HPDE6-E6E7 (cell line): ENCODE measurements at regions not wholly inside any gene's neighbourhood (a gene's known extent, or its start where the extent isn't known, plus 50 kb on each side); places are given as distances from the start of the nearest gene placed in this dataset.

Experiments
- DNase-seq: peaks from one replicate; pipeline ENCODE4 v3.0.0; 2011; ENCODE audit warnings: missing footprints; ENCODE audit errors: extremely low spot score

DNA sequence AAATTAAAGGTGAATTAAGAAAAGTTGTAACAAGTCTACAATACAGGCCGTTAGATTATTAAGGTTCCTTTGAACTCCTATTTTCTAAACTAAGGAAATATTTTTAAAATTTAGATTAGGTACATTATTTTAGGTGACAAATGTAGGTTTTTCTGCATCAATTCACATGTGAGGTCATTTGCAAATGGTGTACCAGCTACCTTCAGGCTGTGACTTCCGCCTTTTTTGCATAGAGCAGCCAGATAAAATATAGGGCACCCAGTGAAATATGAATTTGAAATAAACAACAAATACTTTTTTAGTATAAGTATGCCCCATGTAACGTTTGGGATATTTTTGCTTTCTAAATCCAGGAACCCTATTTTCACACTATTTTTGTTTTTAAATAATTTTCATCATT lies 544.0 kb downstream of the LMO4 start:
- no peak for DNase-seq

DNA sequence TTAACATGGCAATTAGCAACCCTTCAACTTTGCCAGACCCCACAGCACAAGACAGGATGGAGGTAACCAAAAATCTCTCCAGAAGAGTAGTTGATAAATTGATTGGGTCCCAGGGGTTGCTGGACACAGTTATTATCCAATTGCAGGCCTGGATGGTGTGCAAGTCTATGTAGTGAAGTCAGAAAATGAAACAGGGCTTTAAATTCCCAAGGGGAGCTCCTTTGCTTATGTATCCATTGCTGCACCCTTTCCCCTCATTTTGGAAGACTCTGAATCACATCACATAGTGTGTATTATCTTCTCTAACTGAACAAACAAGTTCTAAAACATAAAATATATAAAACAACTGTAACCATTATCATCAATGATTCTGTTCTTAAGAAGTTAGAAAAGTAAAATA lies 550.2 kb downstream of the LMO4 start:
- DNase-seq, result no peak

DNA sequence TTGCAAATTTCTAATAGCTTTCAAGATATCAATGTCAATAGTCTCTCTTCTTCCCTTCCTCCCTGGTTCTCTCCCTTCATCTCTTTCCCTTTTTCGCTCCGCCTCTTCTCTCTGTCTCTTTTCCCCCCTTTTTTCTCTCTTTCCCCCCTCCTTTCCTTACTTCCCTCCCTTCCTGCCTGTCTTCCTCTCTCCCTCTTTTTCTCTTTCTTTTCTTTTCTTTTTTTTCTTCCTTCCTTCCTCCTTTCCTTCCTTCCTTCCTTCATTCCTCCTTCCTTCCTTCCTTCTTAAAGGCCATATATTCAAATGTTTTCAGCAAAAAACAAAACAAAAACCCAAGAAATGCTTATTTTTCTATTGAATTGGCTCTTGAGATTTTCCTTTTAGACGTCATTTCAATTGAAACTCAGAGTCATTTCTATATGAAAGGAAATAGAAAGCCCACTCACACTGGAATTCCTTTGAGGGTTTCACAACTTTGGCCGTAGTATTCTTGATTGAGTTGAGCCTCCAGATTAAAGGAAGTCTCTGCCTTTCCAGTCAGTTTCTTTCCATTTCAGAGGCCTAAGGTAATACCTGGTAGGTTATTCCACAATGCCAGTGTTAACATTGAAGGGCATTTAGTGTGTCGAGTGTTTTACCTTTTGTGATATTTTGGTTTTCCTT lies 551.5 kb downstream of the LMO4 start:
- DNase-seq, result no peak

DNA sequence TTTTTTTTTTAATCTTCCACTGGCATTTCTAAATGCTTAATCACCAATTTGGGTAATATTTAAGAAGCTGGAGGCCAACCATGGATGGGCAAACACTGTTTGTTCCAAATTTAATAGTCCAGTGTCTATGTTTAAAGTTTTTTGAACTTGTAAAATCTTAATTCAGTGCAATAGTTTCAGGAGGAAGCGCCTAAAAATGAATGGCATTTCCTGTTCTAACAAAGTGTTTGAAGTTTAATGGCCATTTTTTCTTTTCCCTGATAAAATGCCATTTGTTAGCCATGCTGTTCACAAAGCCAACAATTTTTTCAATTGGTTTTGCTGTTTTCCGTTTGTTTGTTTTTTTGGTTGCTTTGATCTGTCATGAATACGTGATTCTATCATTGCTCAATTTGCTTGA lies 552.1 kb downstream of the LMO4 start:
- no peak for DNase-seq

DNA sequence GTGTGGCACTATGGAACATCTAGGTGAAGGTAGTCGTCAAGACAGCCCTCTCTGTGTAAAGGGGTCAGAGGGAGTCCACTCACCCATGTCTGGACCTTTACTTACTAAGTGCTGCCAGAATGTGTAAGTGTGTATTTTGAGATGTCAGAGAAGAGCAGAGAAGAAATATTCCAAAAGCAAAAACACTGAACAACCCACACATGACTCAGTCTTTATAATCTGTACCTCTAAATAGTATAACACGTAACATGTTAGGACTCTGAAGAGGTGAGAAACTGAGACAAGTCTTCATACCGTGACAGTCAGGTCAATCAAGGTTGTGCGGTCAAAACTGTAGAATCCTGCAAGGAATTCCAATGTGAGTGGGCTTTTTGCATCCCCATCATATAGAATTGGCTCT lies 555.2 kb downstream of the LMO4 start:
- DNase-seq, result no peak

DNA sequence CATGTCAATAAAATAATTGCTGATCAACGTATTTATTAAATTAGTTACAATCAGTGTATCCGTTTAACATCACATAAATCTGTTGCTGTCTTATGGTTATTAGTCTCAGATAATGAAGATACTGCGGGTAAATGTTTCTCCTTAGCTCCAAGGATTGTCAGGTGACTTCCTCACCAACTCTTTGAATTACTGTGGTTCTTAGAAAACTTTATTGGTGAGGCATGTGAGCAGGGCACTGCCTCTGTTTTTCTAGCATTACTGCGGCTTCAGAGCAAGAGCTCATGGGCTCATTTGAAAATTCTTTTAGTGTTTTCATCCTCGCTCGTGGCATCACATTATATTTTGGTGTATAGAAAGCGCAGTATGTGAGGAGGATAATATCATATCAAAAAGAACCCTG lies 555.9 kb downstream of the LMO4 start:
- no peak for DNase-seq

DNA sequence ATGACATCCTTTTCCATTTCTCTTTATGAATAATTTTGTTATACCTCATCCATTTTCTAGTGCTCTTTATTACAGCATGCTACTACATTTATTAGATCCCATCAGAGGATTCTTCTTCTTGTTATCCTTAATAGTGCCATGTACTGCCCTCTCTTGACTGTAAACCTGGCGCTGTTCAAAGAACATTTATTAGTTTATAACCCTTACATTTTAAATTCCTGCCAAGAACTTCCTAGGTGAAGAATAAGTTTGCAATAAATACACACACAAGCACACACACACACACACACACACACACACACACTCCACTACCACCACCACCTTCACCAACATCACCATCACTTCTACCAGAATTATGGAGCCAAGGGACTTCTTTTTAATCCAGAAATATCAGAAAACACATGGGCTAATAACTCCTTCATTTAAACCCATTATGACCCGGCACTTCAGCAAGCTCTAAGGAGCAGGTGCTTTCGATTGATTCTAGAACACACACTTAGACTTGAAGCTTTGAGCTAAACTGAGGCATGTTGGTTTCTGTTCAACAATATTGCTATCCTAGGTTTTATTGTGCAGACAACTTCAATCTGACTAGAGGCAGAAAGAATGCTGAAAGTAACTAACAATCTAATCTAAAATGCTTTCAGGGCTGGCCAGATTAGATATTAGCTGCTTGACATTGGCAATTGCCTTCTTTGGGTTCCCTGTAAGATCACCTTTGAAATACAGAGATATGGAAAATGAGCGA lies 556.8 kb downstream of the LMO4 start:
- no peak for DNase-seq

DNA sequence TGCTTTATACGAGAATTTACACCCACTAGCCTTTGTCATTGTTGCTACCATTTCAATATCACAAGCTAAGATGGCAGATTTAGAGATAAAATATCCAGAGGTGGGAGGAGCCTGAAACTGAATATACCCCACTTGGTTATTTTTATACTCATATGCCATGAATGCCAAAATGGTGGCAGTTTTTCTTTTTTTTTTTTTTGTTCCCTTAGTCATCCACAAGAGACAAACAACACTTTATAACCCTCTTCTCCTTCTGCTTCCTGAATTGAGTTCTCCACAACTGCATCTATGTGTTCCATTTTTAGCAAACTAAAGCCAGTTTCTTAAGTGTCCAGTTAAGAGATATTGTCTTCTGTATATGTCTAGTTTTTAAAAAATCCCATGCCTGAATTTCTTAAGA lies 558.4 kb downstream of the LMO4 start:
- no peak for DNase-seq

DNA sequence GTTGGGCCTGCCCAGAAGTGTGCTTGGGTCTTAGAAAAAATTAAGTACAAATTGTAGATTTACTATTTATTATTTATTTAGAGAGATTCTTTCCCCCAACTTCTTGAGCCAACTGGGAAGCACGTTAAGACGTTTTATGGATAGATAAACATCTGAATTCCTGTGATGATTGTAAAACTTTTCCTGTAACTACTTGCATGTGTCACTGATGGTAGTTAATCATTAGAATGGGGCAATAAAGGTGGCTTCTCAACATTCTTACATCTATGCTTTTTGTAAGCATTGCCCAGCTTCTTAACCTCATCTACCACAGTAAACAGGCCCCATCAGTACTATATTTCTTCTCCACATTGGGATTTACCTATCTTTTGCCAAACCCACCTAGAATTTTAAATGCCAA lies 559.8 kb downstream of the LMO4 start:
- no peak for DNase-seq

DNA sequence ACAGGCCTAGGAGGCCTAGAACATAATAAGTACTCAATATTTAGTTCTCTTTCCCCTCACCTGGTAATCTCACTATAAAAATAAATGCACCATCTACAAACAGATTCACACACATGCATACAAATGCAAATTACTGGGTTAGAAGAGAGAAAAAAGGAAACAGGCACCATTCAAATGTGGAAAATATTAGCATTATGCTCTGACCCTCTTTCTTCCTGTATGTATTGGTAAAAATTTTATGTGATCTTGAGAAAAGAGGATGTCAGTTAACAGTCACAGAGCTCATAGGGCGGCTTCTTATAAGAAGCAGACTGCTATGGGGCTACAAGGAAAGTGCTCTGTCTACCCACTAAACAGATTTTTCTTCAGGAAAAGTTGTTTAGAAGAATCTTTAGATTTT lies 565.4 kb downstream of the LMO4 start:
- DNase-seq, result no peak

DNA sequence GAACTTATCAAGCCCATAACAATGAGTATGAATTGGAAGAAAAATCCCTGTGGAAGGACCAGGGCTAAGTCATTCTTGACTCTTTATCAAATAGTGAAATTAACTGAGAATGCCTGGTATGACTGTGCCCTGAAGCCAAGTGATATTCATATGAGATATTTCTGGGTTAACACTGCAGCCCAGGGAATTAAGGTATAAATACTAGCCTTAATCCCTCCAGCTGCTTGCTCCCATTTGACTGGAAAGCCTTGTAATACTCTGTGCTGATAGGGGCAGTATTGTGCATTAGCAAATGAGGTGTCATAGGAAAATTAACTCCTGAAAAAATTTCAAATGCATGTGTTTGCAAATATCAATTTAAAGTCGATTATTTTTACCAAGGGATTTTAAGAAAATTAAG lies 568.8 kb downstream of the LMO4 start:
- DNase-seq, result no peak

DNA sequence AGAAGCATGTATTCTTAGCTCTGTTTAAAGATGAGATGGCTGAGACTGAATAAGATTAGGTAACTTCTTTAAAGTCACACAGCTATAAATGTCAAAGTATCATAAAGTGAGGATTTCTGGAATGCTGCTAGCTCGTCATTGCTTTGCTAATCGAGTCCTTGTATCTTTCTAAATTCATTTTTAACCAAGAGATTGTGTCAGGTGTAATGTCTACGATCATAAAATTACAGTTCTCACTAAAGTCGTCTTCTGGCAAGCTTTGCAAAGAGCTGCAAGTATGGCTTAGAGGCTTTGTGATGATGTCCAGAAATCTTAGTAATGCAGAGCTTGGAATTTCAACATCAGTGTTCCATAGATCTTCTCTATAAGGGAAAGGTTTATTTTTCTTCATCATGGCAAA lies 569.8 kb downstream of the LMO4 start:
- DNase-seq, result no peak

DNA sequence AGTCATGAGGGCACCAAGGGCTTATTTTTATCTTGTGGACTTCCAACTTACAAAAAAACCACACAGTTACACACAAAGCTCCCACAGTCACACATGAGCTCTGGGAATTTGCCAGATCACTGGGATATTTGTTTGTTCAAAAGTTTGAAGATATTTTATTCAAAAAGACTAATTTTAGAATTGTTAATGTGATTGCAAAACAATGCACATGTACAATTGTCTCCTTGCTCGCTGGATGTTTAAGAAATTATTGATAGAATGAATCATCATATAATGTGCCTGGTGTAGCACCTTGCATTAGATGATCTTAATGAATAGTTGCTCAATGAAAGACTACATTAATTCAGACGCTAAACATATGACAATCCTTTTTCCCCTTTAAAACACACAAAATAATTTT lies 570.3 kb downstream of the LMO4 start:
- DNase-seq, result no peak

DNA sequence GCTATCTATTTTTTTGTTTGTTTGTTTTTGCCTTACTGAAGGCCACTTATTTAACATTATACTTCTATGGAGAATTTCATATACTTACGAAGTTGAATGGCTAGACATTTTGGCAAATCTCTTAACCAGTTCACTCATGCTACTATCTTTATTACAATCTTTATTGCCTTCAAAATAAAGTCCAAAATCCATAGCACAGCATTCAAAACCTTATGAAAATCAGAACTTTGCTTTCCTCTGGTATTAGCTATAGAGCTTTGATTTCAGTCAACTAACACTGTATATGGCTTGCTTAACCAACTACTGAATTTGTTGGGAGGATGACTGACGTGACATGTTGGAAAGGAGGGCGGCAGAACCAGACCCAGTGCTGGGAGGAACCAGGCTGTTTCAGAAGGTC lies 571.1 kb downstream of the LMO4 start:
- DNase-seq, result no peak

DNA sequence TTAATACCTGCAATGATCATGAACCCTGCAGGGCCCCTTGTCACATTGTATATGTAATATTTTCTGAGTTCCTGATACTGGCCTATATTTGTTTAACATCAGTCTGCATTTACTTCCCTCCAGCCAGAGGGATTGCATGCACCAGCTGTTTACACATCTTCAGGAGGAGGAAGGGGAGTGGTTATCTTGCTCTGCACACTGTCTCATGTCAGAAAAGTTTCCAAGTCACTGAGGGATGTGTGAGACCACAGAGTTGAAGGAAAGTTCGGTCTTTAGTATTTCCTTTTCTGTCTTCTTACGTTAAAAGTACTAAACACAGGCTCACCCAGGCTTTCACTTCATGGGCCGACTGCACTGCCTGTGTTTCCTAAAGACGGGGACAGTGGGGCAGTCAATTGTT lies 574.1 kb downstream of the LMO4 start:
- no peak for DNase-seq

DNA sequence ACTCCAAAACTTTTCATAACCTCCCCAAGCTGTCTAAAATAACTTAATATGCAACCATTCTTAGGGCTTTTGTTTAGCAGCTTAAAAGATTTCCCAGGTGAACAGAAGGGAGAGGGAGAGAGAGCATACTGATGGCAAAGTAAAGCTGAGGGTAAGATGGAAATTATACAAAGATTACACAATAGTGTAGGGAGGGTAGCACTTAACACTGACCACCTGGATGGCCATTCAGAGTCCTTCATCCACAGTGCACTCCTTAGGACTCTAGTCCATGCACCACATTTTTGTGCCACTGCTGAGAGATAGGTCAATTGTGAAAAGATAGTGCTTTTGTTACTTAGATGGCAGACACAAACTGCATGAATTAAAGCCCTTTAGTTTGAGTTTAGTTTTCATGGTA lies 574.6 kb downstream of the LMO4 start:
- no peak for DNase-seq

DNA sequence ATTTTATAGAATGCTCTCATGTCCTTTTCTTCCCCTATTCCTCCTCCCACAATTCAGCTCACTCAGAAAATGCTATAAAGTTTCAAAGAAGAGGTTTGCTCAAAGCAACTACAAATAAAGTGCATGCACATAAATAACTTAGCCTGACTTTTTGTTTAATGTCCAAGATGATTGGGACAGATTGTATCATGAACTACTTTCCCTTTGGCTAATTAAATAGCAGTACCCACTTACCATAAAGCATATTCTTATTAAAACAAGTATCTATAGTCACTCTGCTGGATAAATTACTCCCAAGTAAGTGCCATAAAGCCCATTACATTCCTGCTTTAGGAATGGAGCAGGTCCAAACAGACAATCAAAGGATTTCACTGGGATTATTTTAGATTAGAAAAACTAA lies 576.0 kb downstream of the LMO4 start:
- DNase-seq, result no peak

DNA sequence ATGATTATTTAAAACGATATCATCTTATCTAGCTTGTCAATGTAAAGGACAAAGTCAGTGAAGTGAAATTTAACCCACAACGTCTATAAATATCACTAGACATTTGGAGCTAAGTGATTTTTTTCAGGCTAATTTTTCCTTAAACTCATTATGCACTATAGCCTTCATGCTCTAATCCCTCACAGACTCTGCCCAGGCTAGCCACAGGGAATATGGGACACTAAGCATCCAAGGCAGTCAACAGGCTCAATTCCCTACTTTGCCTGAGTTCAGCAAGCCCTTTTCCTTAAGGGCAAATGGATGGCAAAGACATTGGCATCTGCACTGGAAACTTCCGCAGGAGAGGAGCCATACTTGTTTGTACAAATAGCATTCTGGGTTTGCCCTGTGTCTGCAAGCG lies 577.0 kb downstream of the LMO4 start:
- DNase-seq, result no peak

DNA sequence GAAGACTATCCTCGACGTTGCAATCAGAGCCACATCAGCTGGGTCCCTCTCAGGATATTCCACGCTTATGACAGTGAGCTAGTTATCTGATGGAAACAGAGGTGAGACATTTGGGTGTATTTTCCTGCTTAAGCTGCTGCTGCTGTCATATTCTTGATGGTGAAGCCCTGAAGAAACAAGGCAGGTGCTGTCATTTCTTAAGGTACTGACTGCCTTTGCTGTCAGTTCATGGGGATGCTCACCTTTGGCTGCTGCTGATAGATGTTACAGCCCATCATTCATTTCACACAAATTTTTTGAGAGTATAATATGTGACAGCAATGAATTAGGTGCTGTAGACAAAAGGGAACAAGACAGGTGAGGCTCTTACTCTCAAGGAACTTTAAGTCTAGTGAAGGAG lies 577.4 kb downstream of the LMO4 start:
- no peak for DNase-seq

DNA sequence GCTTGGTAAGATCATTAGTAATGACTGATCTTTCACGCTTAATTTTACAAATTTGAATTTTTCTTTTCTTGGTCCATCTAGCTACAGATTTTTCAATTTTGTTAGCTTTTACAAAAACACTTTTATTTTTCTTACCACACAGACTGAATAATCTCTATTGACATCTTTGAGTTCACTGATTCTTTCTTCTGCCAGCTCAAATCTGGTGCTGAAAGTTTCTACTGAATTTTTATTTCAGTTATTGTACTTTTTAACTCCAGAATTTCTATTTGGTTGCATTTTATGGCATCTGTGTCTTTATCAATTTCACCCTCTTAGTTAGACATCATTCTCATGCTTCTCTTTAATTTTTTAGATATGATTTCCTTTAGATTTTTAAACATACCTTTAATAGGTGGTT lies 584.7 kb downstream of the LMO4 start:
- no peak for DNase-seq

DNA sequence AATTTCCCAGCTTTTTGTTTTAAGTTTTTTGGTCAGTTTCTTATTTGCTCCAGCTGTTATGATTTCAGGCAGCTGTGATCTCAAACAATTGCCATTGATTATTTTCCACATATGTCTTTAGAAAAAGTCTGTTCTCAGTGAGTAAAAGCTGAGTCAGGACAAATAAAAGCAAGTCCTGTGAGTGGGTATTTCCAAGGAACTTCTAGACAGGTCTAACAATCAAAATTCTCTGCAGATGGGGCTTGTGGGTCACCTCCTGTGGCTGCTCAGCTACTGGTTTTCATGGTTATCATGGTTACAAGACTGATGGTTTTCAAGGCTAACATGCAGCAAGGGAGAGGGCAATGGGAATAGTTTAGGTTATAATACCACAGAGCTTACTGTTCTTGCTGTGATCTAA lies 585.7 kb downstream of the LMO4 start:
- no peak for DNase-seq

DNA sequence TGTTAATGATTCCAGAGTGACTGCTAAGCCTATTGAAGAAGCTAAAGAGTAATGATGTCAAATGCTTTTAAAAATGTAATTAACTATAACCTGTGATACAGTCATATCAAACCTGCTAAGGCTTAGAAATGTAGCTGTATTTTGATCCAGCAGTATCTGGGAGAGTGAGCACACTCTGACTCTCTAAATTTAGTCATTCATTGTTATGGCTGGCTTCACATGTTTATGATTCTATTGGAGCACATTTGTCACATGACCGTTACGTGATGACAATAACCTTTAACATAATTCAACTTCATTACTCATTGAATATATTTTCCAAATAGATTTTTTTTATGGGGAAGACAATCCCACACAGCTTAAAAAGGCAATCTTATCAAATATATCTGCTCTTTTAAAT lies 587.1 kb downstream of the LMO4 start:
- DNase-seq, result no peak

DNA sequence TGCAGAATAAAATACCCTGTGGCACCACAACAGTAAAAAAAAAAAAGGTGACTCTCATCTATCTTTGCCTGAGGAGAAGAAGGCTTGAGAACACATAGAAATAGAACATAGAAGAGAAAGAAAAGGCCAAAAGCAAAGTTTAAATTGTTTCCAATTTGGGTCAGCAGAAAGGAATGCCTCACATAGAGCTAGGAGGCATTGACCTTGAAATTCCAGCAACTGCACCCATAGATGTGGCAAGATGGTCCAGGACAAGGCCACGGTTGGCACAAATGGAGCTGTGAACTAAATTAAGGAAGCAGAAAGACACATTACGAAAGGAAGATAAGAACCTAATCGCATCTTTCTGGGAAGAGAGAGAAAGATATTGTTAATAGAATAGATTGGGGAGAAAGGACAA lies 588.3 kb downstream of the LMO4 start:
- no peak for DNase-seq

DNA sequence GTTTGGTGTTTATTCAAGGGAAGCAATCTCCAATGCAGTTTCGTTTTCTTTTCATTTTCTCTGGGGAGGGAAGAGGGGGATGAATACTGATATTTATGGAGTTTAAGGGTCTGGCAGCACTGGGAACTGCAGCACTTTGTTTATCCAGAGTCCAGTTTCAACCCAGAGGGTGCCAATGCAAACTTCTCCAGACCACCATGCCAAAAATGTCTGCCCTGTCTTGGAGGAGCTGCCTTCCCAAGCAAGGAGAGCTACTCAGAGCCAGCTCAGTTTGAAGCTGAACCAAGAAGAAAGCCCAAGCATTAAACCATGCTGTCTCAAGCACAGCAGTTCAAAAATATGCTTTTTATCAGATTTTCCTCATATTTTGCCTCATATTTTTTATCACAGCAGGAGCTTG lies 589.7 kb downstream of the LMO4 start:
- no peak for DNase-seq
